Activated naive CD4-positive, alpha-beta T cell treated with anti-CD3 and anti-CD28 coated beads, Interleukin-2, amount 50 U/mL, for 16 hours (primary cell): ENCODE measurements at regions not wholly inside any gene's neighbourhood (a gene's known extent, or its start where the extent isn't known, plus 50 kb on each side); places are given as distances from the start of the nearest gene placed in this dataset.

ENCODE experiments used
- DNase-seq: peaks from one replicate; pipeline ENCODE4 v3.0.0-alpha.2; 2020

DNA sequence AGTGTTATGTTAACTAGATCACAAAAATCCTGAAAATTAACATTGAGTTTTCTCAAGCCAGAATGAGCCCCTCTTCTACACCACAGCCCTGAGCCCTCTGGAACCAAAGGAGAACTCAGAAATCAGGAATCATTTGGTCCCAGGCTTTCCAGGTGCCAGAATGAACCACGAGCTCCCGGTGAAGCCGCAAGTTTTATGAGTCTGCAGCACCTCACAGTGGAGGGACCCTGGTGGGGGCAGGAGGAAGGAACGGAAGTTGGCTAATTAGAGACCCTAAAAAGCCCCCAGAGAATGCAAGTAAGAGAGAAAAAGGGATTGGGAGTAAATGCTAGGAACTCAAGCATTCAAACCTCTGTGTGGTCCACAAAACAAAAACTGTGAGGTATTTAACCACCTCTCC is 52.9 kb upstream of the BCL2L14 start:
- no peak for DNase-seq

DNA sequence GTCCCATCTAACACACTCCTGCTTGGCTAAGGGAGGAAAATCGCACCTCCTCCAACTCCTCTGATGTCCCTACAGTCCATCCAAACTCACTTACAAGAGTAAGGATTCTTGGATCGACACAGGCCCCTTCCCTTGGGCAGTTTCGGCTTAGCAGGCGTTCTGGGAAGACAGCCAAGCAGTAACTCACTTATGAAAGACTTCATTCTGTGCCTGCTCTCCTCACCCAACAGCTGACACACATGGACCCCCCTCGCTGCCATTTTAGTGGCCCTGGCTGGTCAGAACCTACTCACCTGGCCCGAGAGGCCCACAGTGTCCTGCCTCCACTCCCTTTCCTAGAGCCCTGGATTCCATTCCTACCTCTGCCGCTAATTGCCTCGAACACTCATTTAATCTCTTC is 52.3 kb upstream of the BCL2L14 start:
- DNase-seq, result no peak

DNA sequence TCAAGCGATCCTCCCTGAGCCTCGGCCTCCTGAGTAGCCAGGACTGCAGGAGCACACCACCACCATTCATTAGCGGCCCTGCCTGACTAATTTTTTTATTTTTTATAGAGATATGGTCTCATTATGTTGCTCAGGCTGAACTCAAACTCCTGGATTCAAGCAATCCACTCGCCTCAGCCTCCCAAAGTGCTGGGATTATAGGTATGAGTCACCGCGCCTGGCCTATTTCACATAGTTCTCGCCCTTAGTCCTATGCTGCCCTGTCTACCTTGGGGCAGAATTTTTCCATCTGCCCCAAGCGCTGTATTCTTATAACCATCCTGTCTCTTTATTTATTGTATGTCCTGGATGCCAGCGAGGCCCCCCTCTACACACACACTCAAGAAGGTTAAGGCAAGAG is 50.9 kb upstream of the BCL2L14 start:
- DNase-seq, result no peak

DNA sequence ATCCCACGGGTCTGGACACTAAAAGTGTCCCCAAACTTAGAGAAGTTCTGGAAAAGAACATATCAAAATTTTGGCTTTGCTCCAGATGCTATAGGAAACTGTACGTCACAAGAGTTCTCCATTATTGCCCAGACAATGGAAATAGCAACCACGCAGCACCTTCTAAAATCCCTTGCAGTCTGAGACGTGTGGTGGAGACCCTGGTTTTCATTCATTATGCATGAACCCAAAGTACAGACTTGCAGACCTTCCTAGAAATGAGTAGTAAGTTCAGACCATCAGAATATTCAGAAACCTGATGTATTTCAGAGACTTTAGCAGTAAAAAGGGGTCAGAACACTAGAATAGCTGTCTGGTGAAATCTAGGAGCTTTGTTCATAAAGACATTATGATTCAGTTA is 50.0 kb upstream of the BCL2L14 start:
- DNase-seq, result no peak
